Heart right ventricle (tissue), 16 donors: ENCODE measurements at regions not wholly inside any gene's neighbourhood (a gene's known extent, or its start where the extent isn't known, plus 50 kb on each side); places are given as distances from the start of the nearest gene placed in this dataset.

Source experiments
- ATAC-seq, 8 donors: fragments of 200-7000 bp; cut with Tn5 transposase; one replicate each; pipeline ENCODE4 v1.9.1; 2020; ENCODE audit warnings: mild to moderate bottlenecking in 8 of 8, moderate library complexity in 8 of 8, moderate number of reproducible peaks in 1 of 8
- DNase-seq, 2 donors: peaks; one replicate each; pipeline ENCODE4 v3.0.0-alpha.2; 2020
- H3K27ac ChIP-seq, 10 donors: fragments of 200-600 bp; sonication (generic) in 2 of 10; one replicate each; pipeline versions ENCODE4 v1.5.0 to v1.8.0; 2020 to 2022; ENCODE audit warnings: mild to moderate bottlenecking in 3 of 10
- H3K27me3 ChIP-seq, 7 donors: fragments of 200-600 bp; one replicate each; pipeline ENCODE4 v1.8.0; 2021 to 2022; ENCODE audit warnings: mild to moderate bottlenecking in 2 of 7
- H3K36me3 ChIP-seq, 9 donors: fragments of 200-600 bp; sonication (generic) in 1 of 9; one replicate each; pipeline versions ENCODE4 v1.5.0 to v1.8.0; 2020 to 2022; ENCODE audit warnings: mild to moderate bottlenecking in 2 of 9
- H3K4me1 ChIP-seq, 9 donors: fragments of 200-600 bp; sonication (generic) in 1 of 9; one replicate each; pipeline versions ENCODE4 v1.5.0 to v1.8.0; 2020 to 2022; ENCODE audit warnings: mild to moderate bottlenecking in 4 of 9
- H3K4me3 ChIP-seq, 10 donors: fragments of 200-600 bp; sonication (generic) in 2 of 10; one replicate each; pipeline versions ENCODE4 v1.5.0 to v1.8.0; 2020 to 2022; ENCODE audit warnings: mild to moderate bottlenecking in 7 of 10, moderate library complexity in 2 of 10
- H3K9me3 ChIP-seq, 11 donors: fragments of 200-600 bp in 10 of 11; sonication (generic) in 2 of 11; one replicate each; pipeline versions ENCODE4 v1.5.0 to v1.8.0; 2013 to 2022; ENCODE audit warnings: mild to moderate bottlenecking in 2 of 11, control low read depth in 1 of 11, moderate library complexity in 1 of 11
- CTCF ChIP-seq, 9 donors: fragments of 200-600 bp; sonication (generic) in 2 of 9; IDR thresholded peaks; one replicate each; pipeline versions ENCODE4 v1.5.0 to v1.8.0; 2021 to 2022; ENCODE audit warnings: antibody characterized with exemption in 9 of 9, mild to moderate bottlenecking in 5 of 9, moderate library complexity in 1 of 9
- WGBS, 2 donors: extraction: QIAGEN DNeasy Blood & Tissue Kit; methylation state at CpG; one replicate each; pipeline ENCODE4 v1.1.7; 2013; ENCODE audit warnings: inconsistent platforms in 1 of 2; 5-methylcytosine and 5-hydroxymethylcytosine counted together
- intact Hi-C, 10 donors: fragments of 100-400 bp; cut with DNase I; formaldehyde crosslinking; loops; one replicate each; pipeline versions ENCODE4 v1.11.1 to v1.14.2; 2022
- donor health status: Arrhythmogenic right ventricular cardiomyopathy.
- donor health status: ischemic (EF 13 %, LVEDD 7.1; RV severe dilation, severe dysfunction).
- donor health status: healthy with polysubstance abuse.
- donor health status: DM: no; HTN: yes; CAD: no.
- donor health status: DM: no; HTN: no; CAD: no.
- donor health status: ischemic (EF 25% LVEDD 6.9; RV normal size, moderate dysfunction).
- donor health status: ischemic (EF 25% LVEDD 5.7; RV mildly dilated, moderate dysfunction).
- donor health status: healthy.
- donor health status: DM: yes; HTN: yes; CAD: no.
- donor health status: Ischemic cardiomyopathy.
- donor health status: ischemic (EF 35%, LVEDD 5.7; RV mildly dilated, moderate dysfunction).
- donor health status: nonischemic (EF 11% LVEDD 7.7; RV severe dilation, severe dysfunction).
- donor health status: DM: yes; HTN: yes; CAD: no.
- donor health status: PGD.
- donor health status: ischemic (EF 29% LVEDD 5.4; RV normal size, mild dysfunction).
- donor health status: nonischemic (EF 23%, LVEDD 6.1; RV moderate dilation, normal function).

GRCh38 chr4:13793020-13793710 is 165.6 kb upstream of the BOD1L1 start:
- Histone ChIP-seq H3K27me3 (no peaks in the 10 kb centered on the region), H3K4me3 (no peak overlapping the region), H3K9me3 (peaks cover 0 to 2% (median 0%) of the 10 kb centered on the region in 11 donors), H3K36me3 (no peaks in the 10 kb centered on the region), H3K27ac (no peak overlapping the region), H3K4me1 (no peaks in the 10 kb centered on the region)
- intact Hi-C loops, result no loop called here
- ATAC-seq (no peak), DNase-seq (no peak)
- no peak for TF ChIP-seq CTCF (IDR thresholded peaks at IDR 0.05)
- WGBS, 2 donors, result 48 to 50% methylated on average over 5 of the region's 5 CpGs

GRCh38 chr4:13794819-13795565 is 167.5 kb upstream of the BOD1L1 start:
- TF ChIP-seq CTCF (IDR thresholded peaks at IDR 0.05), result no peak
- intact Hi-C loops, result no loop called here
- no peaks in the 10 kb centered on the region for H3K27me3 ChIP-seq
- H3K27ac ChIP-seq, result no peak overlapping the region
- peaks cover 0 to 11% (median 0%) of the 10 kb centered on the region in 11 donors for H3K9me3 ChIP-seq
- no peaks in the 10 kb centered on the region for H3K36me3 ChIP-seq
- DNase-seq (no peak), ATAC-seq (no peak)
- no peaks in the 10 kb centered on the region for H3K4me1 ChIP-seq
- H3K4me3 ChIP-seq, result no peak overlapping the region
- 70 to 81% methylated on average over 2 of the region's 2 CpGs for whole genome bisulfite sequencing, 2 donors

GRCh38 chr4:13797061-13797460 is 169.5 kb upstream of the BOD1L1 start:
- H3K9me3 ChIP-seq, result peaks cover 0 to 11% (median 0%) of the 10 kb centered on the region in 11 donors
- TF ChIP-seq CTCF (IDR thresholded peaks at IDR 0.05), result no peak
- H3K4me3 ChIP-seq, result no peak overlapping the region
- no peak for ATAC-seq
- H3K36me3 ChIP-seq, result no peaks in the 10 kb centered on the region
- WGBS, 2 donors, result 82 to 86% methylated on average over 7 of the region's 7 CpGs
- no peaks in the 10 kb centered on the region for H3K4me1 ChIP-seq
- no peak for DNase-seq
- intact Hi-C loops, result no loop called here
- no peak overlapping the region for H3K27ac ChIP-seq
- H3K27me3 ChIP-seq, result no peaks in the 10 kb centered on the region

GRCh38 chr4:13815231-13815630 is 187.7 kb upstream of the BOD1L1 start:
- DNase-seq (no peak), ATAC-seq (no peak)
- Histone ChIP-seq H3K36me3 (no peaks in the 10 kb centered on the region), H3K4me1 (peaks cover 0 to 3% (median 0%) of the 10 kb centered on the region in 9 donors), H3K9me3 (peaks cover 0 to 19% (median 0%) of the 10 kb centered on the region in 11 donors), H3K27me3 (no peaks in the 10 kb centered on the region), H3K27ac (no peak overlapping the region), H3K4me3 (no peak overlapping the region)
- intact Hi-C loops, result no loop called here
- WGBS, 2 donors, result 70% methylated on average over 3 of the region's 3 CpGs
- TF ChIP-seq CTCF (IDR thresholded peaks at IDR 0.05), result no peak
